Neural progenitor cell (in vitro differentiated cells): ENCODE measurements at regions not wholly inside any gene's neighbourhood (a gene's known extent, or its start where the extent isn't known, plus 50 kb on each side); places are given as distances from the start of the nearest gene placed in this dataset.

ENCODE experiments used
- CTCF ChIP-seq: fragments of 200-600 bp; sonication (generic); IDR thresholded peaks from 2 replicates; pipeline ENCODE4 v1.5.1; 2017; ENCODE audit warnings: antibody characterized with exemption, mild to moderate bottlenecking
- EZH2 ChIP-seq: fragments of 200-600 bp; sonication (generic); IDR thresholded peaks from 2 replicates; pipeline ENCODE4 v1.6.1; 2017; ENCODE audit warnings: antibody characterized with exemption, mild to moderate bottlenecking, moderate library complexity

- TF ChIP-seq EZH2 (no peak), CTCF (no peak)
These were observed 54.9 kb upstream of the MAP2 start for GRCh38 chr2:209368914-209369313.
